NCI-H187 treated with DMSO at 0.1 percent for 48 hours (cell line): ENCODE measurements at regions not wholly inside any gene's neighbourhood (a gene's known extent, or its start where the extent isn't known, plus 50 kb on each side); places are given as distances from the start of the nearest gene placed in this dataset.
"Not testable (repeated sequence)": the region's sequence is repeated elsewhere in the genome, so short reads cannot be mapped to it uniquely, and the experiment has no call there.

Experiments used
- DNase-seq: peaks from one replicate; lab custom pipeline; 2025; lab: John Stamatoyannopoulos, UW

- no peak for DNase-seq
These were observed 208.7 kb upstream of the RAI14 start for GRCh38 chr5:34447424-34447823.

GRCh38 chr5:34449639-34450038, 206.5 kb upstream of the RAI14 start:
- no peak for DNase-seq

- DNase-seq = no peak
These were observed 205.8 kb upstream of the RAI14 start for GRCh38 chr5:34450338-34450737.

- no peak for DNase-seq
These were observed 203.8 kb upstream of the RAI14 start for GRCh38 chr5:34452170-34452828.

GRCh38 chr5:34455098-34455497, 201.0 kb upstream of the RAI14 start:
- no peak for DNase-seq

- DNase-seq = no peak
These were observed 196.2 kb upstream of the RAI14 start for GRCh38 chr5:34459908-34460307.

- no peak for DNase-seq
These were observed 195.6 kb upstream of the RAI14 start for GRCh38 chr5:34460496-34460895.

- DNase-seq = no peak
These were observed 191.3 kb upstream of the RAI14 start for GRCh38 chr5:34464829-34465228.

- not testable (repeated sequence) for DNase-seq
These were observed 190.8 kb upstream of the RAI14 start for GRCh38 chr5:34465301-34465700.

GRCh38 chr5:34466519-34467388, 189.4 kb upstream of the RAI14 start:
- DNase-seq = not testable (repeated sequence)

GRCh38 chr5:34467436-34467835, 188.7 kb upstream of the RAI14 start:
- no peak for DNase-seq

GRCh38 chr5:34467984-34468383, 188.1 kb upstream of the RAI14 start:
- DNase-seq = not testable (repeated sequence)

- DNase-seq = no peak
These were observed 186.2 kb upstream of the RAI14 start for GRCh38 chr5:34469971-34470370.

- no peak for DNase-seq
These were observed 181.5 kb upstream of the RAI14 start for GRCh38 chr5:34474573-34475021.

- DNase-seq = no peak
These were observed 180.7 kb upstream of the RAI14 start for GRCh38 chr5:34475249-34475966.

GRCh38 chr5:34476941-34477565, 179.1 kb upstream of the RAI14 start:
- no peak for DNase-seq

GRCh38 chr5:34480810-34481528, 175.2 kb upstream of the RAI14 start:
- no peak for DNase-seq

GRCh38 chr5:34483442-34484033, 172.6 kb upstream of the RAI14 start:
- DNase-seq = no peak

- no peak for DNase-seq
These were observed 171.8 kb upstream of the RAI14 start for GRCh38 chr5:34484216-34484920.

- no peak for DNase-seq
These were observed 170.4 kb upstream of the RAI14 start for GRCh38 chr5:34485768-34486030.
